ENCODE measurements at regions not wholly inside any gene's neighbourhood (a gene's known extent, or its start where the extent isn't known, plus 50 kb on each side); places are given as distances from the start of the nearest gene placed in this dataset.

DNA sequence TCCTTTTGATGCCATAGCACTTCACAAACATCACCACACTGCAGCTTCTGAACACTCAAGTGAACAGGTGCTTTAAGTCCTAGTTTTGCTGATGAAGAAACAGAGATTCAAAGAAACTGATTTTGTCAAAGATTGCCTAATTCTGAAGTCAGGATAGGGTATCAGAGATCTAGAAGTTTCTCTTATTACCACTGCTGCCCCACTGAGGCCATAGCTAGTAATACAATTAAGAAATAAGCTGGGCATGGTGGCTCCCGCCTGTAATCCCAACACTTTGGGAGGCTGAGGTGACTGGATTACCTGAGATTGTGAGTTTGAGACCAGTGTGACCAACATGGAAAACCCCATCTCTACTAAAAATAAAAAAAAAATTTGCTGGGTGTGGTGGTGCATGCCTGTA, 458.3 kb upstream of the SEL1L start:
- Histone ChIP-seq H3K36me3 (ENCODE audit: control insufficient read depth in 2 of 2, insufficient read depth in 1 of 2, low read length in 2 of 2) (no peaks in the 10 kb centered on the region), H3K4me1 (ENCODE audit: control insufficient read depth, insufficient read depth, low read length) (no peaks in the 10 kb centered on the region), H3K27ac (ENCODE audit: extremely low read depth, low read depth, low read length) (no peak overlapping the region), H3K4me3 (ENCODE audit: low read depth, low read length) (no peak overlapping the region), H3K9me3 (ENCODE audit: control insufficient read depth, insufficient read depth, low read depth, low read length) (no peaks in the 10 kb centered on the region)
- POLR2A ChIA-PET = no interaction called here
- TF ChIP-seq SP3 (tag by site-specific recombination; IDR thresholded peaks at IDR 0.05) = no peak
- TF ChIP-seq, protein P1, sequence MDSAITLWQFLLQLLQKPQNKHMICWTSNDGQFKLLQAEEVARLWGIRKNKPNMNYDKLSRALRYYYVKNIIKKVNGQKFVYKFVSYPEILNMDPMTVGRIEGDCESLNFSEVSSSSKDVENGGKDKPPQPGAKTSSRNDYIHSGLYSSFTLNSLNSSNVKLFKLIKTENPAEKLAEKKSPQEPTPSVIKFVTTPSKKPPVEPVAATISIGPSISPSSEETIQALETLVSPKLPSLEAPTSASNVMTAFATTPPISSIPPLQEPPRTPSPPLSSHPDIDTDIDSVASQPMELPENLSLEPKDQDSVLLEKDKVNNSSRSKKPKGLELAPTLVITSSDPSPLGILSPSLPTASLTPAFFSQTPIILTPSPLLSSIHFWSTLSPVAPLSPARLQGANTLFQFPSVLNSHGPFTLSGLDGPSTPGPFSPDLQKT (IDR thresholded peaks at IDR 0.05; ENCODE audit: borderline replicate concordance, low read depth, low read length) = no peak
- TF ChIP-seq ZNF416 (tag by site-specific recombination; IDR thresholded peaks at IDR 0.05) = no peak
- TF ChIP-seq, protein P2, sequence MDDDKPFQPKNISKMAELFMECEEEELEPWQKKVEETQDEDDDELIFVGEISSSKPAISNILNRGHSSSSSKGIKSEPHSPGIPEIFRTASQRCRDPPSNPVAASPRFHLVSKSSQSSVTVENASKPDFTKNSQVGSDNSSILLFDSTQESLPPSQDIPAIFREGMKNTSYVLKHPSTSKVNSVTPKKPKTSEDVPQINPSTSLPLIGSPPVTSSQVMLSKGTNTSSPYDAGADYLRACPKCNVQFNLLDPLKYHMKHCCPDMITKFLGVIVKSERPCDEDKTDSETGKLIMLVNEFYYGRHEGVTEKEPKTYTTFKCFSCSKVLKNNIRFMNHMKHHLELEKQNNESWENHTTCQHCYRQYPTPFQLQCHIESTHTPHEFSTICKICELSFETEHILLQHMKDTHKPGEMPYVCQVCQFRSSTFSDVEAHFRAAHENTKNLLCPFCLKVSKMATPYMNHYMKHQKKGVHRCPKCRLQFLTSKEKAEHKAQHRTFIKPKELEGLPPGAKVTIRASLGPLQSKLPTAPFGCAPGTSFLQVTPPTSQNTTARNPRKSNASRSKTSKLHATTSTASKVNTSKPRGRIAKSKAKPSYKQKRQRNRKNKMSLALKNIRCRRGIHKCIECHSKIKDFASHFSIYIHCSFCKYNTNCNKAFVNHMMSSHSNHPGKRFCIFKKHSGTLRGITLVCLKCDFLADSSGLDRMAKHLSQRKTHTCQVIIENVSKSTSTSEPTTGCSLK (tag by site-specific recombination; IDR thresholded peaks at IDR 0.05) = no peak
- TF ChIP-seq ZNF837 (tag by site-specific recombination; IDR thresholded peaks at IDR 0.05) = no peak
- TF ChIP-seq, protein P3, sequence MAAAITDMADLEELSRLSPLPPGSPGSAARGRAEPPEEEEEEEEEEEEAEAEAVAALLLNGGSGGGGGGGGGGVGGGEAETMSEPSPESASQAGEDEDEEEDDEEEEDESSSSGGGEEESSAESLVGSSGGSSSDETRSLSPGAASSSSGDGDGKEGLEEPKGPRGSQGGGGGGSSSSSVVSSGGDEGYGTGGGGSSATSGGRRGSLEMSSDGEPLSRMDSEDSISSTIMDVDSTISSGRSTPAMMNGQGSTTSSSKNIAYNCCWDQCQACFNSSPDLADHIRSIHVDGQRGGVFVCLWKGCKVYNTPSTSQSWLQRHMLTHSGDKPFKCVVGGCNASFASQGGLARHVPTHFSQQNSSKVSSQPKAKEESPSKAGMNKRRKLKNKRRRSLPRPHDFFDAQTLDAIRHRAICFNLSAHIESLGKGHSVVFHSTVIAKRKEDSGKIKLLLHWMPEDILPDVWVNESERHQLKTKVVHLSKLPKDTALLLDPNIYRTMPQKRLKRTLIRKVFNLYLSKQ (tag by site-specific recombination; IDR thresholded peaks at IDR 0.05; ENCODE audit: borderline replicate concordance) = no peak
- TF ChIP-seq, protein P4, sequence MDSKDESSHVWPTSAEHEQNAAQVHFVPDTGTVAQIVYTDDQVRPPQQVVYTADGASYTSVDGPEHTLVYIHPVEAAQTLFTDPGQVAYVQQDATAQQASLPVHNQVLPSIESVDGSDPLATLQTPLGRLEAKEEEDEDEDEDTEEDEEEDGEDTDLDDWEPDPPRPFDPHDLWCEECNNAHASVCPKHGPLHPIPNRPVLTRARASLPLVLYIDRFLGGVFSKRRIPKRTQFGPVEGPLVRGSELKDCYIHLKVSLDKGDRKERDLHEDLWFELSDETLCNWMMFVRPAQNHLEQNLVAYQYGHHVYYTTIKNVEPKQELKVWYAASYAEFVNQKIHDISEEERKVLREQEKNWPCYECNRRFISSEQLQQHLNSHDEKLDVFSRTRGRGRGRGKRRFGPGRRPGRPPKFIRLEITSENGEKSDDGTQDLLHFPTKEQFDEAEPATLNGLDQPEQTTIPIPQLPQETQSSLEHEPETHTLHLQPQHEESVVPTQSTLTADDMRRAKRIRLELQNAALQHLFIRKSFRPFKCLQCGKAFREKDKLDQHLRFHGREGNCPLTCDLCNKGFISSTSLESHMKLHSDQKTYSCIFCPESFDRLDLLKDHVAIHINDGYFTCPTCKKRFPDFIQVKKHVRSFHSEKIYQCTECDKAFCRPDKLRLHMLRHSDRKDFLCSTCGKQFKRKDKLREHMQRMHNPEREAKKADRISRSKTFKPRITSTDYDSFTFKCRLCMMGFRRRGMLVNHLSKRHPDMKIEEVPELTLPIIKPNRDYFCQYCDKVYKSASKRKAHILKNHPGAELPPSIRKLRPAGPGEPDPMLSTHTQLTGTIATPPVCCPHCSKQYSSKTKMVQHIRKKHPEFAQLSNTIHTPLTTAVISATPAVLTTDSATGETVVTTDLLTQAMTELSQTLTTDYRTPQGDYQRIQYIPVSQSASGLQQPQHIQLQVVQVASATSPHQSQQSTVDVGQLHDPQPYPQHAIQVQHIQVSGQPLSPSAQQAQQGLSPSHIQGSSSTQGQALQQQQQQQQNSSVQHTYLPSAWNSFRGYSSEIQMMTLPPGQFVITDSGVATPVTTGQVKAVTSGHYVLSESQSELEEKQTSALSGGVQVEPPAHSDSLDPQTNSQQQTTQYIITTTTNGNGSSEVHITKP (tag by site-specific recombination; IDR thresholded peaks at IDR 0.05) = no peak
- TF ChIP-seq TCF7L2 (IDR thresholded peaks at IDR 0.05; ENCODE audit: borderline replicate concordance, low read depth, low read length) = no peak
- no peak for TF ChIP-seq ZNF133 (tag by site-specific recombination; IDR thresholded peaks at IDR 0.05)
- TF ChIP-seq ZNF121 (tag by site-specific recombination; IDR thresholded peaks at IDR 0.05) = no peak
- TF ChIP-seq ZNF707 (tag by site-specific recombination; IDR thresholded peaks at IDR 0.05) = no peak
- CTCF ChIA-PET = interaction anchor here (0.7 to 2.1 kb wide), 4 partner anchors 13 to 1486 kb away, joined by 3 to 5 read pairs (median 4); no protein-coding TSS in a partner anchor

DNA sequence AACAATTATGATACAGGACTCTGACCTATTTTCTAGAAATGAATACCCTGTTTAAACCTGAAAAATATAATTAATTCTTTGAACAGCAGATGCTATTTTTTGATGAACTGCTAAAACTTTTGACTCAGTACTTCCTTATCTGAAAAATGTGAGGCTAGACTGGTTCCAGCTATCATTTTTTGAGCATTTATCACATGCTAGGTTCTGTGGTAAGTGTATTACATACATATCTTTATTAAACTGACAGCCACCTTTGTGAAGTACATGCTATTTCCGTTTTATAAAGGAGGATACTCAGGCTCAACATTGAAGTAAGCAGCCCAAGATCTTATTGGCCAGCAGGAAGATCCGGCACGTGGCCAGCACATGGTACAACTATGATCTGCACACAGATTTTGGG, 459.8 kb upstream of the SEL1L start:
- ChIA-PET POLR2A (no interaction called here), CTCF (no interaction called here)
- Histone ChIP-seq H3K27ac (ENCODE audit: extremely low read depth, low read depth, low read length) (no peak overlapping the region), H3K4me3 (ENCODE audit: low read depth, low read length) (no peak overlapping the region), H3K36me3 (ENCODE audit: control insufficient read depth in 2 of 2, insufficient read depth in 1 of 2, low read length in 2 of 2) (no peaks in the 10 kb centered on the region), H3K9me3 (ENCODE audit: control insufficient read depth, insufficient read depth, low read depth, low read length) (no peaks in the 10 kb centered on the region), H3K4me1 (ENCODE audit: control insufficient read depth, insufficient read depth, low read length) (no peaks in the 10 kb centered on the region)
- TF ChIP-seq, protein P5, sequence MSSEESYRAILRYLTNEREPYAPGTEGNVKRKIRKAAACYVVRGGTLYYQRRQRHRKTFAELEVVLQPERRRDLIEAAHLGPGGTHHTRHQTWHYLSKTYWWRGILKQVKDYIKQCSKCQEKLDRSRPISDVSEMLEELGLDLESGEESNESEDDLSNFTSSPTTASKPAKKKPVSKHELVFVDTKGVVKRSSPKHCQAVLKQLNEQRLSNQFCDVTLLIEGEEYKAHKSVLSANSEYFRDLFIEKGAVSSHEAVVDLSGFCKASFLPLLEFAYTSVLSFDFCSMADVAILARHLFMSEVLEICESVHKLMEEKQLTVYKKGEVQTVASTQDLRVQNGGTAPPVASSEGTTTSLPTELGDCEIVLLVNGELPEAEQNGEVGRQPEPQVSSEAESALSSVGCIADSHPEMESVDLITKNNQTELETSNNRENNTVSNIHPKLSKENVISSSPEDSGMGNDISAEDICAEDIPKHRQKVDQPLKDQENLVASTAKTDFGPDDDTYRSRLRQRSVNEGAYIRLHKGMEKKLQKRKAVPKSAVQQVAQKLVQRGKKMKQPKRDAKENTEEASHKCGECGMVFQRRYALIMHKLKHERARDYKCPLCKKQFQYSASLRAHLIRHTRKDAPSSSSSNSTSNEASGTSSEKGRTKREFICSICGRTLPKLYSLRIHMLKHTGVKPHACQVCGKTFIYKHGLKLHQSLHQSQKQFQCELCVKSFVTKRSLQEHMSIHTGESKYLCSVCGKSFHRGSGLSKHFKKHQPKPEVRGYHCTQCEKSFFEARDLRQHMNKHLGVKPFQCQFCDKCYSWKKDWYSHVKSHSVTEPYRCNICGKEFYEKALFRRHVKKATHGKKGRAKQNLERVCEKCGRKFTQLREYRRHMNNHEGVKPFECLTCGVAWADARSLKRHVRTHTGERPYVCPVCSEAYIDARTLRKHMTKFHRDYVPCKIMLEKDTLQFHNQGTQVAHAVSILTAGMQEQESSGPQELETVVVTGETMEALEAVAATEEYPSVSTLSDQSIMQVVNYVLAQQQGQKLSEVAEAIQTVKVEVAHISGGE (tag by site-specific recombination; conservative IDR thresholded peaks at IDR 0.05; ENCODE audit: low read depth) = no peak
- TF ChIP-seq, protein P6, sequence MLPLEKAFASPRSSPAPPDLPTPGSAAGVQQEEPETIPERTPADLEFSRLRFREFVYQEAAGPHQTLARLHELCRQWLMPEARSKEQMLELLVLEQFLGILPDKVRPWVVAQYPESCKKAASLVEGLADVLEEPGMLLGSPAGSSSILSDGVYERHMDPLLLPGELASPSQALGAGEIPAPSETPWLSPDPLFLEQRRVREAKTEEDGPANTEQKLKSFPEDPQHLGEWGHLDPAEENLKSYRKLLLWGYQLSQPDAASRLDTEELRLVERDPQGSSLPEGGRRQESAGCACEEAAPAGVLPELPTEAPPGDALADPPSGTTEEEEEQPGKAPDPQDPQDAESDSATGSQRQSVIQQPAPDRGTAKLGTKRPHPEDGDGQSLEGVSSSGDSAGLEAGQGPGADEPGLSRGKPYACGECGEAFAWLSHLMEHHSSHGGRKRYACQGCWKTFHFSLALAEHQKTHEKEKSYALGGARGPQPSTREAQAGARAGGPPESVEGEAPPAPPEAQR (tag by site-specific recombination; IDR thresholded peaks at IDR 0.05) = no peak
- TF ChIP-seq REPIN1 (tag by site-specific recombination; IDR thresholded peaks at IDR 0.05; ENCODE audit: low read depth) (no peak), ZNF548 (tag by site-specific recombination; IDR thresholded peaks at IDR 0.05) (no peak)
- TF ChIP-seq, protein P7, sequence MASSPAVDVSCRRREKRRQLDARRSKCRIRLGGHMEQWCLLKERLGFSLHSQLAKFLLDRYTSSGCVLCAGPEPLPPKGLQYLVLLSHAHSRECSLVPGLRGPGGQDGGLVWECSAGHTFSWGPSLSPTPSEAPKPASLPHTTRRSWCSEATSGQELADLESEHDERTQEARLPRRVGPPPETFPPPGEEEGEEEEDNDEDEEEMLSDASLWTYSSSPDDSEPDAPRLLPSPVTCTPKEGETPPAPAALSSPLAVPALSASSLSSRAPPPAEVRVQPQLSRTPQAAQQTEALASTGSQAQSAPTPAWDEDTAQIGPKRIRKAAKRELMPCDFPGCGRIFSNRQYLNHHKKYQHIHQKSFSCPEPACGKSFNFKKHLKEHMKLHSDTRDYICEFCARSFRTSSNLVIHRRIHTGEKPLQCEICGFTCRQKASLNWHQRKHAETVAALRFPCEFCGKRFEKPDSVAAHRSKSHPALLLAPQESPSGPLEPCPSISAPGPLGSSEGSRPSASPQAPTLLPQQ (tag by site-specific recombination; IDR thresholded peaks at IDR 0.05) = no peak
- TF ChIP-seq, protein P8, sequence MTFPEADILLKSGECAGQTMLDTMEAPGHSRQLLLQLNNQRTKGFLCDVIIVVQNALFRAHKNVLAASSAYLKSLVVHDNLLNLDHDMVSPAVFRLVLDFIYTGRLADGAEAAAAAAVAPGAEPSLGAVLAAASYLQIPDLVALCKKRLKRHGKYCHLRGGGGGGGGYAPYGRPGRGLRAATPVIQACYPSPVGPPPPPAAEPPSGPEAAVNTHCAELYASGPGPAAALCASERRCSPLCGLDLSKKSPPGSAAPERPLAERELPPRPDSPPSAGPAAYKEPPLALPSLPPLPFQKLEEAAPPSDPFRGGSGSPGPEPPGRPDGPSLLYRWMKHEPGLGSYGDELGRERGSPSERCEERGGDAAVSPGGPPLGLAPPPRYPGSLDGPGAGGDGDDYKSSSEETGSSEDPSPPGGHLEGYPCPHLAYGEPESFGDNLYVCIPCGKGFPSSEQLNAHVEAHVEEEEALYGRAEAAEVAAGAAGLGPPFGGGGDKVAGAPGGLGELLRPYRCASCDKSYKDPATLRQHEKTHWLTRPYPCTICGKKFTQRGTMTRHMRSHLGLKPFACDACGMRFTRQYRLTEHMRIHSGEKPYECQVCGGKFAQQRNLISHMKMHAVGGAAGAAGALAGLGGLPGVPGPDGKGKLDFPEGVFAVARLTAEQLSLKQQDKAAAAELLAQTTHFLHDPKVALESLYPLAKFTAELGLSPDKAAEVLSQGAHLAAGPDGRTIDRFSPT (tag by site-specific recombination; IDR thresholded peaks at IDR 0.05) = no peak
